GM12878 (cell line): ENCODE measurements at regions not wholly inside any gene's neighbourhood (a gene's known extent, or its start where the extent isn't known, plus 50 kb on each side); places are given as distances from the start of the nearest gene placed in this dataset.

ENCODE experiments used
- ATAC-seq: fragments of 200-7000 bp; cut with Tn5 transposase; 3 replicates; pipeline ENCODE4 v1.9.1; 2020; ENCODE audit warnings: mild to moderate bottlenecking, moderate library complexity
- BruUV-seq: library from RNA; stranded (reverse); fragments of 400-500 nt; replicated peaks from 2 replicates; lab custom pipeline; 2021; lab: Mats Ljungman, UMichigan
- CTCF ChIA-PET: fragments of 300-600 bp; sonication (Branson Sonifier 250); formaldehyde crosslinking; extraction: SDS; loops from one replicate; lab custom pipeline; 2021; ENCODE audit warnings: inconsistent platforms; lab: Yijun Ruan, JAX
- POLR2A ChIA-PET: fragments of 350-600 bp; formaldehyde crosslinking; extraction: SDS; loops from one replicate; lab custom pipeline; 2021; ENCODE audit warnings: inconsistent platforms; lab: Charles Lee
- RAD21 ChIA-PET: fragments of 300-600 bp; sonication (Branson Sonifier 250); formaldehyde crosslinking; loops from one replicate; lab custom pipeline; 2023; ENCODE audit warnings: antibody characterized with exemption; ENCODE audit not compliant: unreplicated experiment; lab: Charles Lee
- SMC1A ChIA-PET: fragments of 300-600 bp; sonication (Branson Sonifier 250); formaldehyde crosslinking; loops from one replicate; lab custom pipeline; 2023; ENCODE audit not compliant: unreplicated experiment, uncharacterized antibody; lab: Charles Lee
- DNase-seq: peaks from one replicate; pipeline ENCODE4 v3.0.0-alpha.2; 2011; ENCODE audit warnings: low read depth, low spot score
- FAIRE-seq: peaks from 3 replicates; lab custom pipeline; 2011; peaks lifted over from hg19 to GRCh38; lab: Jason Lieb, UNC
- H2AFZ ChIP-seq: 2 replicates; pipeline ENCODE4 v1.6.0; 2011; ENCODE audit warnings: low read depth, low read length, control low read depth; ENCODE audit not compliant: control insufficient read depth
- H3K27ac ChIP-seq: 2 replicates; pipeline ENCODE4 v1.5.1; 2011; ENCODE audit warnings: control low read depth; ENCODE audit not compliant: control insufficient read depth, insufficient read depth
- H3K27me3 ChIP-seq, 2 experiments: replicated peaks in 1 of 2; 2 replicates each; pipeline versions ENCODE4 v1.6.0 to v1.6.1; 2011; ENCODE audit warnings: low read length in 1 of 2; ENCODE audit not compliant: control insufficient read depth in 2 of 2, insufficient read depth in 2 of 2
- H3K36me3 ChIP-seq, 2 experiments: 2 replicates each; pipeline ENCODE4 v1.5.1; 2011; ENCODE audit warnings: low read length in 1 of 2; ENCODE audit not compliant: control insufficient read depth in 2 of 2, insufficient read depth in 2 of 2
- H3K4me1 ChIP-seq: 2 replicates; pipeline ENCODE4 v1.6.1; 2011; ENCODE audit warnings: mild to moderate bottlenecking, low read length, moderate library complexity, mixed read lengths; ENCODE audit not compliant: control insufficient read depth, insufficient read depth
- H3K4me2 ChIP-seq: 2 replicates; pipeline ENCODE4 v1.6.0; 2011; ENCODE audit warnings: control low read depth; ENCODE audit not compliant: control insufficient read depth, insufficient read depth
- H3K4me3 ChIP-seq: fragments of 200-600 bp; sonication (generic); 2 replicates; pipeline ENCODE4 v1.5.1; 2016
- H3K79me2 ChIP-seq: 2 replicates; pipeline ENCODE4 v1.6.0; 2011; ENCODE audit warnings: low read length; ENCODE audit not compliant: control insufficient read depth, insufficient read depth
- H3K9ac ChIP-seq: 2 replicates; pipeline ENCODE4 v1.8.0; 2011; ENCODE audit warnings: low read length, control low read depth, mixed read lengths; ENCODE audit not compliant: control insufficient read depth, insufficient read depth
- H3K9me3 ChIP-seq: replicated peaks from 3 replicates; pipeline ENCODE4 v1.5.1; 2011; ENCODE audit warnings: mild to moderate bottlenecking, low read length; ENCODE audit not compliant: control insufficient read depth, insufficient read depth
- H4K20me1 ChIP-seq: 2 replicates; pipeline ENCODE4 v1.6.0; 2011; ENCODE audit not compliant: control insufficient read depth, insufficient read depth
- ESRRA ChIP-seq: IDR thresholded peaks from 2 replicates; pipeline ENCODE4 v1.6.1; 2012; ENCODE audit warnings: mild to moderate bottlenecking, low read length, improper control_type of control experiment
- EZH2 ChIP-seq: IDR thresholded peaks from 2 replicates; pipeline ENCODE4 v1.6.1; 2012; ENCODE audit warnings: low read depth, mild to moderate bottlenecking, control low read depth, inconsistent platforms, low read length, borderline replicate concordance; ENCODE audit not compliant: control insufficient read depth
- IRF4 ChIP-seq: IDR thresholded peaks from 2 replicates; pipeline ENCODE4 v1.6.1; 2011; ENCODE audit warnings: low read depth, low read length
- KAT2A ChIP-seq: conservative IDR thresholded peaks from 2 replicates; pipeline ENCODE4 v1.6.1; 2011; ENCODE audit warnings: low read depth, low read length; ENCODE audit not compliant: control insufficient read depth
- MAX ChIP-seq: IDR thresholded peaks from 2 replicates; pipeline ENCODE4 v1.6.1; 2012; ENCODE audit warnings: low read depth, low read length, improper control_type of control experiment
- MEF2A ChIP-seq: IDR thresholded peaks from 2 replicates; pipeline ENCODE4 v1.6.1; 2011; ENCODE audit warnings: low read depth, mild to moderate bottlenecking, low read length, moderate library complexity; ENCODE audit not compliant: insufficient read depth
- SIN3A ChIP-seq: IDR thresholded peaks from 2 replicates; pipeline ENCODE4 v1.6.1; 2012; ENCODE audit warnings: low read depth, low read length, improper control_type of control experiment
- SP1 ChIP-seq: IDR thresholded peaks from one replicate; pipeline ENCODE4 v1.6.1; 2011; ENCODE audit warnings: low read depth, low read length
- SUPT20H ChIP-seq: IDR thresholded peaks from 2 replicates; pipeline ENCODE4 v1.6.1; 2011; ENCODE audit warnings: low read depth, mild to moderate bottlenecking, low read length, moderate library complexity, borderline replicate concordance; ENCODE audit not compliant: control insufficient read depth
- YBX1 ChIP-seq: fragments of 450-650 bp; IDR thresholded peaks from 2 replicates; pipeline ENCODE4 v1.6.1; 2016; ENCODE audit warnings: antibody characterized with exemption
- WGBS: methylation state at CpG from one replicate; pipeline ENCODE4 v1.1.6; 2016; ENCODE audit warnings: low lambda C conversion rate; ENCODE audit not compliant: insufficient replicate concordance, insufficient coverage; ENCODE audit errors: missing lambda C conversion rate; 5-methylcytosine and 5-hydroxymethylcytosine counted together
- in situ Hi-C: fragments of 300-500 bp; cut with MboI; formaldehyde crosslinking; loops from 9 replicates; pipeline ENCODE4 v1.14.3; 2018; ENCODE audit warnings: mixed read lengths
- intact Hi-C: fragments of 100-400 bp; cut with micrococcal nuclease; formaldehyde crosslinking; loops from one replicate; pipeline ENCODE4 v1.14.2; 2022; ENCODE audit not compliant: unreplicated experiment
- TF ChIP-seq, protein P1 (sequence below): IDR thresholded peaks from 2 replicates; pipeline ENCODE4 v1.6.1; 2011; ENCODE audit warnings: low read depth, low read length, improper control_type of control experiment, borderline replicate concordance
- TF ChIP-seq, protein P2 (sequence below): fragments of 450-650 bp; IDR thresholded peaks from 2 replicates; pipeline ENCODE4 v1.6.1; 2017; ENCODE audit warnings: borderline replicate concordance
- TF ChIP-seq, protein P3 (sequence below): IDR thresholded peaks from 2 replicates; pipeline ENCODE4 v1.6.1; 2011; ENCODE audit warnings: borderline replicate concordance, low read depth, mild to moderate bottlenecking, moderate library complexity, mixed read lengths, low read length; ENCODE audit not compliant: insufficient read depth; ENCODE audit errors: extremely low read length
- TF ChIP-seq, protein P4 (sequence below): IDR thresholded peaks from 2 replicates; pipeline ENCODE4 v1.6.1; 2011; ENCODE audit warnings: low read depth, mild to moderate bottlenecking, low read length, moderate library complexity, borderline replicate concordance; ENCODE audit errors: extremely low read depth

GRCh38 chr3:193951859-193952258 is 184.1 kb upstream of the HES1 start:
- H2AFZ ChIP-seq: no peak overlapping the region
- in situ Hi-C loops (no loop called here), intact Hi-C loops (no loop called here)
- ChIA-PET SMC1A (interaction anchor here (1.0 to 1.7 kb wide), 3 partner anchors 9 to 171 kb away, joined by 3 to 5 read pairs (median 4); no protein-coding TSS in a partner anchor), CTCF (interaction anchor here (1.1 kb wide), 1 partner anchor 328 kb away, joined by 3 read pairs; no protein-coding TSS in a partner anchor), RAD21 (no interaction called here), POLR2A (no interaction called here)
- WGBS: 43% methylated on average over 1 of the region's 1 CpG
- H3K27ac ChIP-seq: no peak overlapping the region
- H3K4me3 ChIP-seq: no peak overlapping the region
- H3K79me2 ChIP-seq: no peaks in the 10 kb centered on the region
- FAIRE-seq (no peak), DNase-seq (no peak), ATAC-seq (no peak)
- BruUV-seq: no TSS peak
- H3K9me3 ChIP-seq: peaks cover 2% of the 10 kb centered on the region; the same call in 1 of the 3 replicates
- H3K4me2 ChIP-seq: no peak overlapping the region
- H3K9ac ChIP-seq: no peak overlapping the region
- H3K4me1 ChIP-seq: no peaks in the 10 kb centered on the region
- TF ChIP-seq, protein P1, sequence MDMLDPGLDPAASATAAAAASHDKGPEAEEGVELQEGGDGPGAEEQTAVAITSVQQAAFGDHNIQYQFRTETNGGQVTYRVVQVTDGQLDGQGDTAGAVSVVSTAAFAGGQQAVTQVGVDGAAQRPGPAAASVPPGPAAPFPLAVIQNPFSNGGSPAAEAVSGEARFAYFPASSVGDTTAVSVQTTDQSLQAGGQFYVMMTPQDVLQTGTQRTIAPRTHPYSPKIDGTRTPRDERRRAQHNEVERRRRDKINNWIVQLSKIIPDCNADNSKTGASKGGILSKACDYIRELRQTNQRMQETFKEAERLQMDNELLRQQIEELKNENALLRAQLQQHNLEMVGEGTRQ: no peak
- no peaks in the 10 kb centered on the region for H4K20me1 ChIP-seq
- H3K36me3 ChIP-seq: no peaks in the 10 kb centered on the region
- H3K27me3 ChIP-seq: peaks cover 0 to 8% of the 10 kb centered on the region in 2 experiments; a peak in 2 of 4 replicates

- Histone ChIP-seq H3K27ac (no peak overlapping the region), H3K36me3 (no peaks in the 10 kb centered on the region), H3K27me3 (peaks cover 0 to 4% of the 10 kb centered on the region in 2 experiments; a peak in 3 of 4 replicates), H2AFZ (no peak overlapping the region), H3K79me2 (no peaks in the 10 kb centered on the region), H3K9ac (no peak overlapping the region), H3K9me3 (peaks cover 2% of the 10 kb centered on the region; the same call in 1 of the 3 replicates), H3K4me2 (no peak overlapping the region), H3K4me1 (no peaks in the 10 kb centered on the region), H3K4me3 (no peak overlapping the region), H4K20me1 (no peaks in the 10 kb centered on the region)
- intact Hi-C loops: no loop called here
- no peak for ATAC-seq
- ChIA-PET RAD21 (no interaction called here), CTCF (no interaction called here), SMC1A (no interaction called here), POLR2A (no interaction called here)
- DNase-seq: no peak
- in situ Hi-C loops: no loop called here
- no peak for FAIRE-seq
- BruUV-seq: no TSS peak
- TF ChIP-seq ESRRA: no peak
- TF ChIP-seq, protein P2, sequence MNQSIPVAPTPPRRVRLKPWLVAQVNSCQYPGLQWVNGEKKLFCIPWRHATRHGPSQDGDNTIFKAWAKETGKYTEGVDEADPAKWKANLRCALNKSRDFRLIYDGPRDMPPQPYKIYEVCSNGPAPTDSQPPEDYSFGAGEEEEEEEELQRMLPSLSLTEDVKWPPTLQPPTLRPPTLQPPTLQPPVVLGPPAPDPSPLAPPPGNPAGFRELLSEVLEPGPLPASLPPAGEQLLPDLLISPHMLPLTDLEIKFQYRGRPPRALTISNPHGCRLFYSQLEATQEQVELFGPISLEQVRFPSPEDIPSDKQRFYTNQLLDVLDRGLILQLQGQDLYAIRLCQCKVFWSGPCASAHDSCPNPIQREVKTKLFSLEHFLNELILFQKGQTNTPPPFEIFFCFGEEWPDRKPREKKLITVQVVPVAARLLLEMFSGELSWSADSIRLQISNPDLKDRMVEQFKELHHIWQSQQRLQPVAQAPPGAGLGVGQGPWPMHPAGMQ: no peak
- TF ChIP-seq SUPT20H: no peak
- TF ChIP-seq SIN3A: no peak
- no peak for TF ChIP-seq MEF2A
- TF ChIP-seq, protein P3, sequence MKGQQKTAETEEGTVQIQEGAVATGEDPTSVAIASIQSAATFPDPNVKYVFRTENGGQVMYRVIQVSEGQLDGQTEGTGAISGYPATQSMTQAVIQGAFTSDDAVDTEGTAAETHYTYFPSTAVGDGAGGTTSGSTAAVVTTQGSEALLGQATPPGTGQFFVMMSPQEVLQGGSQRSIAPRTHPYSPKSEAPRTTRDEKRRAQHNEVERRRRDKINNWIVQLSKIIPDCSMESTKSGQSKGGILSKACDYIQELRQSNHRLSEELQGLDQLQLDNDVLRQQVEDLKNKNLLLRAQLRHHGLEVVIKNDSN: no peak
- no peak for TF ChIP-seq EZH2
- no peak for TF ChIP-seq SP1
- no peak for TF ChIP-seq YBX1
- TF ChIP-seq KAT2A: no peak
- TF ChIP-seq, protein P4, sequence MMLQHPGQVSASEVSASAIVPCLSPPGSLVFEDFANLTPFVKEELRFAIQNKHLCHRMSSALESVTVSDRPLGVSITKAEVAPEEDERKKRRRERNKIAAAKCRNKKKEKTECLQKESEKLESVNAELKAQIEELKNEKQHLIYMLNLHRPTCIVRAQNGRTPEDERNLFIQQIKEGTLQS: no peak
- no peak for TF ChIP-seq MAX
- no peak for TF ChIP-seq IRF4
Measured at GRCh38 chr3:193954752-193955151, 181.2 kb upstream of the HES1 start.
